Activated CD4-positive, alpha-beta T cell treated with anti-CD3 and anti-CD28 coated beads for 36 hours (primary cell): ENCODE measurements at regions not wholly inside any gene's neighbourhood (a gene's known extent, or its start where the extent isn't known, plus 50 kb on each side); places are given as distances from the start of the nearest gene placed in this dataset.

ENCODE experiments used
- ATAC-seq: fragments of 200-7000 bp; cut with Tn5 transposase; one replicate; pipeline ENCODE4 v1.10.0; 2021; ENCODE audit warnings: mild to moderate bottlenecking, moderate library complexity
- CTCF ChIA-PET: fragments of 350-600 bp; sonication (Branson Sonifier 250); formaldehyde crosslinking; loops from one replicate; lab custom pipeline; 2021; ENCODE audit warnings: antibody characterized with exemption; lab: Charles Lee
- POLR2A ChIA-PET: fragments of 350-600 bp; sonication (Branson Sonifier 250); formaldehyde crosslinking; loops from one replicate; lab custom pipeline; 2021; ENCODE audit warnings: antibody characterized with exemption, inconsistent platforms; lab: Charles Lee
- DNase-seq: peaks from one replicate; pipeline ENCODE4 v3.0.0-alpha.2; 2020
- H3K27ac Mint-ChIP-seq: one replicate; pipeline ENCODE4 v1.8.0; 2021; ENCODE audit warnings: mixed read lengths
- H3K27me3 Mint-ChIP-seq: one replicate; pipeline ENCODE4 v1.8.0; 2021; ENCODE audit warnings: mixed read lengths
- H3K36me3 Mint-ChIP-seq: one replicate; pipeline ENCODE4 v1.8.0; 2021; ENCODE audit warnings: low read depth, mixed read lengths
- H3K4me1 Mint-ChIP-seq: one replicate; pipeline ENCODE4 v1.8.0; 2021; ENCODE audit warnings: mixed read lengths
- H3K4me3 Mint-ChIP-seq: one replicate; pipeline ENCODE4 v1.8.0; 2021; ENCODE audit warnings: mild to moderate bottlenecking, moderate library complexity, mixed read lengths
- H3K9me3 Mint-ChIP-seq: one replicate; pipeline ENCODE4 v1.8.0; 2021; ENCODE audit warnings: low read depth, mixed read lengths
- intact Hi-C, 2 experiments: fragments of 100-400 bp; cut with DNase I in 1 of 2; cut with micrococcal nuclease in 1 of 2; formaldehyde crosslinking; loops; one replicate each; pipeline versions ENCODE4 v1.14.2 to v1.15.1; 2022 to 2024; cut with DNase I, micrococcal nuclease

DNA sequence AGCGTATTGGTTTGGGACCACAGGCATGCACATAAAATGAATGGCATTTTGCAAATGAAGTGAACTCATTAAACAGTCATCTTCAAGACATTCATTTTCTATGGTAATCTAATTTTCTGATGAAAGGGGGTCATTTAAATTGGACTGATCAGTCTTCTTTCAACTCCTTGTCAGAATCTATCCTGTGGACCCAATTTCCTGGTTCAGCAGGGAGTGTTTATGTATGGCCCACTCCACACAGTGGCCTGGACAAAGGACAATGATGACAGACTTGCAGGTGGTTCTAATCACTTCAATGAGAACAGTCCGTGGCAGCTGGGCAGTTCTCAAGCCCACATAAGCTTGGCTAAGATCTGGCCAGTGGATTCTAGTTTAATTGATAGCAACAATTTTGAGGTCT, 448.1 kb downstream of the DCDC2C start:
- ATAC-seq (no peak), DNase-seq (no peak)
- Mint-ChIP-seq H3K36me3 (no peaks in the 10 kb centered on the region), H3K4me3 (no peak overlapping the region), H3K4me1 (no peaks in the 10 kb centered on the region), H3K27ac (no peak overlapping the region), H3K9me3 (peaks cover 4% of the 10 kb centered on the region), H3K27me3 (no peaks in the 10 kb centered on the region)
- POLR2A ChIA-PET: no interaction called here
- intact Hi-C loops: no loop called here
- CTCF ChIA-PET: no interaction called here

DNA sequence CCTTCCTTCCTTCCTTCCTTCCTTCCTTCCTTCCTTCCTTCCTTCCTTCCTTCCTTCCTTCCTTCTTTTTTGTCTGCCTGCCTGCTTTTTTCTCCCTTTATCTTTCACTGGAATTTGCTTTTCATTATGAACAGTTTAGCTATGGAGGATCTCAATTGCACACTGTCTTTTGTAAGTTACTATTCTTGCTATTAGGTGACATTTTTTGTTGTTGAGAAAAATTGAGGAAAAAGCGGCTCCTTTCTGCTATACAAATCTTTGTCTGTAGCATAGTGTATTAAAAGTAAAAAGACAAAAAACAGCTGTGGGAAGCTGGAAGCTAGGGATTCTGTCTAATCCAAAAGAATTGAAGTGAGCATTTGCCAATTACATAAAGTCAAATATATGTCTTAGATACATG, 448.7 kb downstream of the DCDC2C start:
- Mint-ChIP-seq H3K36me3 (no peaks in the 10 kb centered on the region), H3K27me3 (no peaks in the 10 kb centered on the region), H3K4me1 (no peaks in the 10 kb centered on the region), H3K9me3 (peaks cover 7% of the 10 kb centered on the region), H3K27ac (no peak overlapping the region), H3K4me3 (no peak overlapping the region)
- POLR2A ChIA-PET: no interaction called here
- CTCF ChIA-PET: no interaction called here
- no peak for ATAC-seq
- intact Hi-C loops: no loop called here
- no peak for DNase-seq

DNA sequence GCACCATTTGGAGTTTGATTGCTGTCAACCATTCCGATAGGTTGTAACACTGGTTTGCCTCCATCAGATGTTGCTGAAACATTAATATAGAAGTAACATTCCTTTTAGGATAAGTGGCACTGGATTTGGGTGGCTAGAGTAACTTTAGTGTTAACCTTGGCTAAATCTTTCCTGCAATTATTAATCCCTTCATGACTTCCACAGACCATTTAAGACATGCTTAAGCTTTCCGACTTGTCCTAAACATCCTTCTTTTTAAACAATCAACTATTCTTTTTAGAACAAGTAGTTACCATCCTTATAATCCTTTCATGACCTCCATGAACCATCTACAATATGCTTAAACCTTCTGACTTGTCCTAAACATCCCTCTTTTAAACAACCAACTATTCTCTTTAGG, 465.5 kb downstream of the DCDC2C start:
- CTCF ChIA-PET: no interaction called here
- intact Hi-C loops: no loop called here
- H3K4me3 Mint-ChIP-seq: no peak overlapping the region
- ATAC-seq (no peak), DNase-seq (no peak)
- no peaks in the 10 kb centered on the region for H3K27me3 Mint-ChIP-seq
- peaks cover 37% of the 10 kb centered on the region for H3K9me3 Mint-ChIP-seq
- POLR2A ChIA-PET: no interaction called here
- no peaks in the 10 kb centered on the region for H3K4me1 Mint-ChIP-seq
- no peak overlapping the region for H3K27ac Mint-ChIP-seq
- no peaks in the 10 kb centered on the region for H3K36me3 Mint-ChIP-seq

DNA sequence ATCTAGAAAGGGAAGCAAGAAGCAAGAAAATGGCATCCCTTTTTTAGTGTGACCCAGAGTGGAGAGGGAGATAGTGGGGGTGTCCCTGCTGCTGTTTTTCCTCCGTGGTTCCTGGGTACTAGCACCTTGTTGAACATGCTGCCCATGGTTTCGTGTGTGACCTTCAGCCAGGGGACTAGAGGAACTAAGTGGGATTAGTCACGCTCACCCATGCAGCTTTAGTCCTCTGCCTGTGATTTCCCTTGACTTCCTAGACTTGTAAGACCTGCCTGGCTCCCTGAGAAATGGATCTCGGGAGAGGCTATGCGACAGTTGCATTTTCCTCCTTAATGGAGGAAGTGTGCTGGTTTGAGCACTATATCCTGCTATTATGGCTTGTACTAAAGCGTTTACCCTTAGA, 471.4 kb downstream of the DCDC2C start:
- Mint-ChIP-seq H3K27me3 (no peaks in the 10 kb centered on the region), H3K4me1 (no peaks in the 10 kb centered on the region), H3K27ac (no peak overlapping the region), H3K9me3 (peaks cover 49% of the 10 kb centered on the region), H3K4me3 (no peak overlapping the region), H3K36me3 (peaks cover 2% of the 10 kb centered on the region)
- intact Hi-C loops: no loop called here
- ChIA-PET POLR2A (no interaction called here), CTCF (no interaction called here)
- no peak for DNase-seq
- ATAC-seq: no peak

DNA sequence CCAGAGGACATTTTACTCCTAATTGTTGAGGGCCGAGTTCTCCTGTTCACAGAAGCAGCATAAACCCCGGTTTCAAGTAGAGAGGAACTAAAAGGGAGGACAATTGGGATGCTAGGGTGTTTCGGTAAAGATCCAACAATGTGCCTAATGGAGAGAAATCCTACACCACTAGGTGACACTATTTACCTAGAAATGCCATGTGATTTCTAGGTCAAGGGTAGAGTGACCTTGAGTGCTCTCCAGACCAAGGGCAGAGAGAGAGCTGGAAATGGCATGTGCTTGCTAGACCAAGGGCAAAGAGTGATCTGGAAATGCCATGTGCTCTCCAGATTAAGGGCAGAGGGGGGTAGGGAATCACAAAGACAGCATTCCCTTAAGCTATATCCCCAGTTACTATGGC, 472.0 kb downstream of the DCDC2C start:
- Mint-ChIP-seq H3K4me1 (no peaks in the 10 kb centered on the region), H3K36me3 (peaks cover 2% of the 10 kb centered on the region), H3K27me3 (no peaks in the 10 kb centered on the region), H3K4me3 (no peak overlapping the region), H3K9me3 (peaks cover 48% of the 10 kb centered on the region), H3K27ac (no peak overlapping the region)
- DNase-seq: no peak
- intact Hi-C loops: no loop called here
- POLR2A ChIA-PET: no interaction called here
- CTCF ChIA-PET: no interaction called here
- no peak for ATAC-seq

DNA sequence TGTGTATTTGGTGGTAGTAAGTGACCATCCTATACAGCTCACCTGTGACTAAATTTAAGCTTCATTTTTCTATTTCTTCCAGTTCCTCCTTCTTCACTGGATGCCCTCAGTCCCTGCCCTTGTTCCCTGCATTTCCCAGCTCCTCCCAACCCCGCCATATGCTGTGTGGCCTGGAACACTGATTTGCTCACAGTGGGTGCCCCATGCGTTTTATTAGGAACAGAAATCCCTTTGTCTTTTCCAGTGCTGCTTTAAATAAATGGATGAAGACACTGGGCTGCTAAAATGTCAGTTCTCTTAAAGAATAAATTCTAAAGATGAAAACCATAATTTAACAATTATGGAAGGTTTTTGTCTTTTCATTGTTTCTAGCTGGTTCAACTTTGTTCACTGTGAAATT, 477.3 kb downstream of the DCDC2C start:
- Mint-ChIP-seq H3K36me3 (no peaks in the 10 kb centered on the region), H3K4me3 (no peak overlapping the region), H3K27ac (no peak overlapping the region), H3K4me1 (no peaks in the 10 kb centered on the region), H3K9me3 (peaks cover 21% of the 10 kb centered on the region), H3K27me3 (no peaks in the 10 kb centered on the region)
- ATAC-seq (no peak), DNase-seq (no peak)
- intact Hi-C loops: no loop called here
- ChIA-PET CTCF (no interaction called here), POLR2A (no interaction called here)

DNA sequence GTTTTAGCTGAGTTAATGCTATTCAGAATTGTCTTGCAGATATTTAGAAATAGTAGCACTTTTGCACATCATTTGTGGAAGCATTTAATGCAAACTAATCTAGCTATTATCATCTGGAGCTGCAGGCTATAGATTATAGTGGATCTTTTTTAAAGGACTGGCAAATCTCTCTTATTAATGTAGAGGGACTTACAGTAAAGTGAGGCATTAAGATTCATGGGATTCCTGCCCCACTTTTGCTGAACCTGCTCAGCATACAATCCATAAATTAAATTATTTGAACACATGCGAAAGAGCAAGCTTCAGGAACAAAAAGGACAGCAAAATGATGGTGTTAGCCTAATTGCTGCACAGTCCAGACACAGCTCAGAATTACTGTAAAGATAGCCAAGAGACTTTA, 477.7 kb downstream of the DCDC2C start:
- CTCF ChIA-PET: no interaction called here
- no peaks in the 10 kb centered on the region for H3K4me1 Mint-ChIP-seq
- H3K4me3 Mint-ChIP-seq: no peak overlapping the region
- DNase-seq (no peak), ATAC-seq (no peak)
- H3K9me3 Mint-ChIP-seq: peaks cover 17% of the 10 kb centered on the region
- H3K27me3 Mint-ChIP-seq: no peaks in the 10 kb centered on the region
- intact Hi-C loops: no loop called here
- POLR2A ChIA-PET: no interaction called here
- no peaks in the 10 kb centered on the region for H3K36me3 Mint-ChIP-seq
- H3K27ac Mint-ChIP-seq: no peak overlapping the region

DNA sequence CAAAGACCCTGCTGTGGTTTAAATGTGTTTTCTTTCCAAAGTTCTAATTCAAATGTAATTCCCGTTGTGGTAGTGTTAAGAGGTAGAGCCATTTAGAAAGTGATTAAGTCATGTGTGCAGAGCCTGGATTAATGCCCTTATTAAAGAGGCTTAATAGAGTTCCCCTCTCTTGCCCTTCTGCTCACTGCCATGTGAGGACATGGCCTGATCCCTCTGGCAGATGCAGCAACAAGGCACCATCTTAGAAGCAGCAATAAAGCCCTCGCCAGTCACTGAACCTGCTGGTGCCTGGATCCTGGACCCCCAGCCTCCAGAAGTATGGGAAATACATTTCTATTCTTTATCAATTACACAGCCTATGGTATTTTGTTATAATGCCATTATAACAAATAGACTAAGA, 485.2 kb downstream of the DCDC2C start:
- intact Hi-C loops: no loop called here
- peaks cover 6% of the 10 kb centered on the region for H3K9me3 Mint-ChIP-seq
- H3K4me3 Mint-ChIP-seq: no peak overlapping the region

DNA sequence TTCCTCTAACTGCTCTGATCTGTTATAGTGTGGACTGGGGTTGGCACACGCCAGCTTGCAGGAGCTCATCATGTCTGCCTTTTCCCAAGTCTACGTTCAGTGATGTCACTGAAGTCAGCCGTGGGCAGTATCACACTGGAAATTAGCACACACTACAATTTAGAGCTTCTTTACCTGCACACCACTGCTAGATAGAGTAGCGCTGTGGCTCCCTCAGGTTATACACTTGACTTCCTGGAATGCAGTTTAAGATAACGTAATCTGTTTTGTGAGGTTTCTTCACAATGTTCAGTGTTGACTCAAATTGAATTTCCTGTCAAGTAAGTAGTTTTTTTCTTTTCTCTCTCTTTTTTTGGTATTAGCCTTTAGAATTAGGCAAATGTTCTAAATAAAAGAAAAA, 487.2 kb downstream of the DCDC2C start:
- POLR2A ChIA-PET: no interaction called here
- ATAC-seq: no peak
- H3K4me1 Mint-ChIP-seq: no peaks in the 10 kb centered on the region
- no peak overlapping the region for H3K27ac Mint-ChIP-seq
- no peak overlapping the region for H3K4me3 Mint-ChIP-seq
- no peak for DNase-seq
- intact Hi-C loops: no loop called here
- CTCF ChIA-PET: no interaction called here
- no peaks in the 10 kb centered on the region for H3K27me3 Mint-ChIP-seq
- H3K9me3 Mint-ChIP-seq: peaks cover 9% of the 10 kb centered on the region
- no peaks in the 10 kb centered on the region for H3K36me3 Mint-ChIP-seq

More for the DNA sequence above, 485.2 kb downstream of the DCDC2C start:
- ATAC-seq: no peak
- H3K27me3 Mint-ChIP-seq: no peaks in the 10 kb centered on the region
- H3K36me3 Mint-ChIP-seq: no peaks in the 10 kb centered on the region
- POLR2A ChIA-PET: no interaction called here
- no peaks in the 10 kb centered on the region for H3K4me1 Mint-ChIP-seq
- DNase-seq: no peak
- H3K27ac Mint-ChIP-seq: no peak overlapping the region
- CTCF ChIA-PET: no interaction called here

DNA sequence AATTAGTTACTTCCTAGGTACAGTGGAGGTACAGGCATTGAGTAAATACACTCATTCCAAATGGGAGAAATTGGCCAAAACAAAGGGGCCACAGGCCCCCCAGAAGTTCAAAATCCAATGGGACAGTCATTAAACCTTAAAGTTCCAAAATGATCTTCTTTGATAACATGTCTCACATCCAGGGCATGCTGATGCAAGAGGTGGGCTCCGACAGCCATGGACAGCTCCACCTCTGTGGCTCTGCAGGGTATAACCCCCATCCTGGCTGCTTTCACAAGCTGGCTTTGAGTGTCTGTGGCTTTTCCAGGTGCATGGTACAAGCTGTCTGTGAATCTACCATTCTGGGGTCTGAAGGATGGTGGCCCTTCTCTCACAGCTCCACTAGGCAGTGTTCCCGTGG, 488.7 kb downstream of the DCDC2C start:
- no peak for ATAC-seq

DNA sequence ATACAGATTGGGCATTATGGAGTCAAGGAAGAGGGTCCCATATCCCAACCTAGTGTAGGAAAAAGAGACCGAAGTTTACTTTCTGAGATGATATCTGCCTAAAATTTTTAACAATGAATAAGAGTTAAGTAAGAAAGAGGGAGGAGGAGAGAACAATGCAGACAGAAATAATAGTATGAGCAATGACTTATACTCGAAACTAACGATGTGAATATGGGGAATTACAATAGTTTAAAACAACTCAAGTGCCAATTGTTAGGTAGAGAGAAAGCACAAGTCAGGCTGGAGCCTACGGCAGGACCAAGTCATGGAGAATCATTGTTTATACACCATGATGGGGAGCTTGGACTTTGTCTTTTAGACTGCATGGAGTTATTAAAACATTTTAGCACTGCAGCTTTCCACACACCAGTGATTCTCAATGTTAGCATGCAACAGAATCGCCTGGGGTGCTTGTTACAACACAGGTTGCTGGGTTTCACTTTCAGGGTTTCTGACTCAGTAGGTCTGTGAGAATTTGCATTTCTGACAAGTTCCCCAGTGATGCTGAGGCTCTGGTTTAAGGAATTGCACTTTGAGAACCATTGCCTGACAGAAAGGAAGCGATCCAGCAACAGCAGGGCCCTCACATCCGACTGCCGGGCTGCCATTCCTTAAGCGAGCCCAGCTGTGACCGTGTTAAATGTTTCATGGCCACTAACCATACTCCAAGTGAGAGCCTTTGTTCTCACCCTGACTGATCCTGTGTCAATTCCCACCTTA, 511.2 kb downstream of the DCDC2C start:
- Mint-ChIP-seq H3K9me3 (peaks cover 6% of the 10 kb centered on the region), H3K27ac (no peak overlapping the region), H3K4me3 (no peak overlapping the region), H3K36me3 (no peaks in the 10 kb centered on the region), H3K4me1 (no peaks in the 10 kb centered on the region), H3K27me3 (peaks cover 2% of the 10 kb centered on the region)
- intact Hi-C loops: no loop called here
- DNase-seq: no peak
- ATAC-seq: no peak
- CTCF ChIA-PET: interaction anchor here (0.6 kb wide), 1 partner anchor 255 kb away, joined by 3 read pairs; no protein-coding TSS in a partner anchor
- POLR2A ChIA-PET: no interaction called here

More for the DNA sequence above, 488.7 kb downstream of the DCDC2C start:
- intact Hi-C loops: no loop called here
- no peak overlapping the region for H3K4me3 Mint-ChIP-seq
- no peaks in the 10 kb centered on the region for H3K4me1 Mint-ChIP-seq
- H3K36me3 Mint-ChIP-seq: no peaks in the 10 kb centered on the region
- POLR2A ChIA-PET: no interaction called here
- no peak for DNase-seq
- no peak overlapping the region for H3K27ac Mint-ChIP-seq
- no peaks in the 10 kb centered on the region for H3K27me3 Mint-ChIP-seq
- CTCF ChIA-PET: no interaction called here
- peaks cover 9% of the 10 kb centered on the region for H3K9me3 Mint-ChIP-seq

DNA sequence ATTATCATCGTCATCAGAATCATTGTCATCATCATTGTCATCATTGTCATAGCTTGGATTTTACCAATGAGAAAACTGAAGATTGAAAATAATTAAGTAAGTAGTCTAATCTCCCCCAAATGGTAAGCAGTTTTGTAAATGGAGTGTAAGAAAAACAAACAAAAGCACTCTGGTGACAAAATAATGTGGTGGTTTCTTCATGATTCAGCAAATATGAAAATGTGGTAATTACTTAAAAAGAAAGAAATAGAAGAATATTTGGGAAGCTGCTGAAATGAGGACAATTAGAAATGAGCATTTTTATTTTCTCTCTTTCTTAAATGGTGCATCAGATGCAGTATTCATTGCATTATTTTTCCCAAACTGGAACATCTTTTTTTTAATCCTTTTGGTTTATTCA, 514.4 kb downstream of the DCDC2C start:
- no peak for ATAC-seq
- Mint-ChIP-seq H3K4me3 (no peak overlapping the region), H3K36me3 (no peaks in the 10 kb centered on the region), H3K9me3 (peaks cover 2% of the 10 kb centered on the region), H3K27ac (no peak overlapping the region), H3K4me1 (no peaks in the 10 kb centered on the region), H3K27me3 (peaks cover 2% of the 10 kb centered on the region)
- CTCF ChIA-PET: no interaction called here
- intact Hi-C loops: no loop called here
- DNase-seq: no peak
- POLR2A ChIA-PET: no interaction called here
